ENCODE measurements at regions not wholly inside any gene's neighbourhood (a gene's known extent, or its start where the extent isn't known, plus 50 kb on each side); places are given as distances from the start of the nearest gene placed in this dataset.

GRCh38 chr10:128530946-128531345 is 404.7 kb upstream of the MKI67 start:
- TF ChIP-seq POLR2A (IDR thresholded peaks at IDR 0.05): no peak
- TF ChIP-seq, protein P1, sequence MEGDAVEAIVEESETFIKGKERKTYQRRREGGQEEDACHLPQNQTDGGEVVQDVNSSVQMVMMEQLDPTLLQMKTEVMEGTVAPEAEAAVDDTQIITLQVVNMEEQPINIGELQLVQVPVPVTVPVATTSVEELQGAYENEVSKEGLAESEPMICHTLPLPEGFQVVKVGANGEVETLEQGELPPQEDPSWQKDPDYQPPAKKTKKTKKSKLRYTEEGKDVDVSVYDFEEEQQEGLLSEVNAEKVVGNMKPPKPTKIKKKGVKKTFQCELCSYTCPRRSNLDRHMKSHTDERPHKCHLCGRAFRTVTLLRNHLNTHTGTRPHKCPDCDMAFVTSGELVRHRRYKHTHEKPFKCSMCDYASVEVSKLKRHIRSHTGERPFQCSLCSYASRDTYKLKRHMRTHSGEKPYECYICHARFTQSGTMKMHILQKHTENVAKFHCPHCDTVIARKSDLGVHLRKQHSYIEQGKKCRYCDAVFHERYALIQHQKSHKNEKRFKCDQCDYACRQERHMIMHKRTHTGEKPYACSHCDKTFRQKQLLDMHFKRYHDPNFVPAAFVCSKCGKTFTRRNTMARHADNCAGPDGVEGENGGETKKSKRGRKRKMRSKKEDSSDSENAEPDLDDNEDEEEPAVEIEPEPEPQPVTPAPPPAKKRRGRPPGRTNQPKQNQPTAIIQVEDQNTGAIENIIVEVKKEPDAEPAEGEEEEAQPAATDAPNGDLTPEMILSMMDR (IDR thresholded peaks at IDR 0.05): no peak
